GM19023 (cell line): ENCODE measurements at regions not wholly inside any gene's neighbourhood (a gene's known extent, or its start where the extent isn't known, plus 50 kb on each side); places are given as distances from the start of the nearest gene placed in this dataset.

ENCODE experiments used
- ATAC-seq: cut with Tn5 transposase; IDR thresholded peaks from one replicate; pipeline ENCODE4 v1.9.1; 2021; ENCODE audit warnings: mild to moderate bottlenecking, moderate library complexity; ENCODE audit not compliant: unreplicated experiment

- no peak for ATAC-seq
Measured at GRCh38 chr6:168885751-168886742, 367.6 kb downstream of the THBS2 start.

- no peak for ATAC-seq
Measured at GRCh38 chr6:168885196-168885595, 368.4 kb downstream of the THBS2 start.

GRCh38 chr6:168884646-168885086 is 369.0 kb downstream of the THBS2 start:
- no peak for ATAC-seq

GRCh38 chr6:168884050-168884645 is 369.5 kb downstream of the THBS2 start:
- ATAC-seq: no peak

- ATAC-seq: no peak
Measured at GRCh38 chr6:168883410-168884049, 370.1 kb downstream of the THBS2 start.

- ATAC-seq: no peak
Measured at GRCh38 chr6:168880271-168880670, 373.4 kb downstream of the THBS2 start.

- ATAC-seq: no peak
Measured at GRCh38 chr6:168877821-168878282, 375.8 kb downstream of the THBS2 start.

GRCh38 chr6:168876956-168877355 is 376.7 kb downstream of the THBS2 start:
- no peak for ATAC-seq

GRCh38 chr6:168875811-168876576 is 377.7 kb downstream of the THBS2 start:
- ATAC-seq: no peak

GRCh38 chr6:168874637-168875036 is 379.0 kb downstream of the THBS2 start:
- ATAC-seq: no peak

GRCh38 chr6:168873278-168874190 is 380.1 kb downstream of the THBS2 start:
- ATAC-seq: no peak

GRCh38 chr6:168871642-168872315 is 381.9 kb downstream of the THBS2 start:
- ATAC-seq: no peak

GRCh38 chr6:168870982-168871381 is 382.7 kb downstream of the THBS2 start:
- ATAC-seq: no peak

- no peak for ATAC-seq
Measured at GRCh38 chr6:168867247-168868102, 386.2 kb downstream of the THBS2 start.

- no peak for ATAC-seq
Measured at GRCh38 chr6:168866534-168866933, 387.1 kb downstream of the THBS2 start.

GRCh38 chr6:168865522-168865921 is 388.1 kb downstream of the THBS2 start:
- ATAC-seq: no peak

GRCh38 chr6:168864541-168865460 is 388.8 kb downstream of the THBS2 start:
- ATAC-seq: no peak
